MM.1S (cell line): ENCODE measurements at regions not wholly inside any gene's neighbourhood (a gene's known extent, or its start where the extent isn't known, plus 50 kb on each side); places are given as distances from the start of the nearest gene placed in this dataset.

Source experiments
- EZH2 ChIP-seq: fragments of 300-600 bp; sonication (generic); optimal IDR thresholded peaks from 2 replicates; pipeline ENCODE3; 2017; ENCODE audit warnings: low read depth, mild to moderate bottlenecking, antibody characterized with exemption, low read length, mixed read lengths
- TF ChIP-seq, protein P1 (sequence below): fragments of 300-600 bp; sonication (generic); IDR thresholded peaks from 2 replicates; pipeline ENCODE4 v1.5.1; 2016; ENCODE audit warnings: antibody characterized with exemption, low read length, mixed read lengths

DNA sequence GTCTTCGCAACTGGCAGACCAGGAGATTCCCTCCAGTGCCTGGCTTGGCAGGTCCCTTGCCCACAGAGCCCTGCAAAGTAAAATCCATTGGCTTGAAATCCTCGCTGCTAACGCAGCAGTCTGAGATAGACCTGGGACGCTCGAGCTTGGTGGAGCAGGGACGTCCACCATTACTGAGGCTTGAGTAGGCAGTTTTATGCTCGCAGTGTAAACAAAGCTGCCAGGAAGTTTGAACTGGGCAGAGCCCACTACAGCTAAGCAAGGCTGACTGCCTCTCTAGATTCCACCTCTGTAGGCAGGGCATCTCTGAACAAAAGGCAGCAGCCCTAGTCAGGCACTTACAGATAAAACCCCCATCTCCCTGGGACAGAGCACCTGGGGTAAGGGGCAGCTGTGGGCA is 205.0 kb upstream of the MME start:
- TF ChIP-seq EZH2 = no peak
- TF ChIP-seq, protein P1, sequence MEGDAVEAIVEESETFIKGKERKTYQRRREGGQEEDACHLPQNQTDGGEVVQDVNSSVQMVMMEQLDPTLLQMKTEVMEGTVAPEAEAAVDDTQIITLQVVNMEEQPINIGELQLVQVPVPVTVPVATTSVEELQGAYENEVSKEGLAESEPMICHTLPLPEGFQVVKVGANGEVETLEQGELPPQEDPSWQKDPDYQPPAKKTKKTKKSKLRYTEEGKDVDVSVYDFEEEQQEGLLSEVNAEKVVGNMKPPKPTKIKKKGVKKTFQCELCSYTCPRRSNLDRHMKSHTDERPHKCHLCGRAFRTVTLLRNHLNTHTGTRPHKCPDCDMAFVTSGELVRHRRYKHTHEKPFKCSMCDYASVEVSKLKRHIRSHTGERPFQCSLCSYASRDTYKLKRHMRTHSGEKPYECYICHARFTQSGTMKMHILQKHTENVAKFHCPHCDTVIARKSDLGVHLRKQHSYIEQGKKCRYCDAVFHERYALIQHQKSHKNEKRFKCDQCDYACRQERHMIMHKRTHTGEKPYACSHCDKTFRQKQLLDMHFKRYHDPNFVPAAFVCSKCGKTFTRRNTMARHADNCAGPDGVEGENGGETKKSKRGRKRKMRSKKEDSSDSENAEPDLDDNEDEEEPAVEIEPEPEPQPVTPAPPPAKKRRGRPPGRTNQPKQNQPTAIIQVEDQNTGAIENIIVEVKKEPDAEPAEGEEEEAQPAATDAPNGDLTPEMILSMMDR = no peak
